ENCODE measurements at regions not wholly inside any gene's neighbourhood (a gene's known extent, or its start where the extent isn't known, plus 50 kb on each side); places are given as distances from the start of the nearest gene placed in this dataset.

- peak; percentile 60 for DNase-seq
These were observed 65.8 kb upstream of the LEKR1 start for GRCh38 chr3:156760333-156760732.

DNA sequence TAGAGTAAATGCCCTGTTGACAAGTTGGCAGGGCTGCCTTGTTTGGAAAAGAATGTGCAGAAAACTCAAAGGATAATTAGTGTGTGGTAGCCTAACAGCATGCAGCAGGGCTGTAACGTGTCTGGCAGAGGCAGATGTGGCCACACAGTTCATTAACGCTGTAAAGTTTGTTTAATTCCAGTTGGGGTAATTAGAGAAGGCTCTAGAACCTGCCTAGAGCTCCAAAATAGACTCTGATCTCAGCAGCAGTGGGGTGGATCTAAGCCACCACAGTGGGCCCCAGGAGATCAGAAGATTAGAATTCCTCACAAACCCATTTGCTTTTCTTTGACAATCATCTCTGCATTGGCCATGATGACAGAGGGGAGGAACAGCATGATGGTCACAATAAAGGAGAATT lies 65.1 kb upstream of the LEKR1 start:
- no peak for DNase-seq

DNA sequence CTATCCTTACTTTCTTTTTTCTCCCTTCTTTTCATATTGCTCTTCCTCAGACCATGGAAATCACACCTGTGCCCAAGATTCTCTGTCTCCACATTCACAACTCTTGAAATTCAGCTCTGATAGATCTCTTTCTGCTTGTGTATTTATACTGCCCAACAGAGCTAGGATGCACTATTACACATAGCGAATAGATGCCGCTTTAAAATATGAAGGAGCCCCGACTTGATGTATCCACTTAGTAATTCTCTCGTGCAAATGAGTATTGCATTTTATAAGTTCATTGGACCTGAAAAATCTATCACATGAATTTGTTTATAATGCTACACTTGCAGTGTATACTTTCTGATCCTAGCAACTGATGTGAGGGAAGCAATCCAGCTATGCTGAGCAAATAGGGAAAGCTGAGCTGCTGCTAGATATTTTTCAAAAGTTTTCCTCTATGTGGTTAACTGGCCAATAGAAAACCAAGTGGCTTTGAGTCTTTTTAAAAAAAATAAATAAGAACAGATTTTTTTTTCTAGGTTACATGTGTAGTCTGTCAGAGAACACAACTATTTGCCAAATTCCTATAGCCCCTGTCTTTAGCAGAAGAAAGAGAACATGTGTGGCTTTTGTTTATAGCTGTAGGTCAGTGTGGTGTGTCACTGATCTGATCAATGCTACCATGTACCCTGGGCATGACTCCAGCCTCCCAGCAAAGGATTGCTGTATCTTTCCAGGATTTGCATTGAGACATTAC lies 64.3 kb upstream of the LEKR1 start:
- DNase-seq: no peak

DNA sequence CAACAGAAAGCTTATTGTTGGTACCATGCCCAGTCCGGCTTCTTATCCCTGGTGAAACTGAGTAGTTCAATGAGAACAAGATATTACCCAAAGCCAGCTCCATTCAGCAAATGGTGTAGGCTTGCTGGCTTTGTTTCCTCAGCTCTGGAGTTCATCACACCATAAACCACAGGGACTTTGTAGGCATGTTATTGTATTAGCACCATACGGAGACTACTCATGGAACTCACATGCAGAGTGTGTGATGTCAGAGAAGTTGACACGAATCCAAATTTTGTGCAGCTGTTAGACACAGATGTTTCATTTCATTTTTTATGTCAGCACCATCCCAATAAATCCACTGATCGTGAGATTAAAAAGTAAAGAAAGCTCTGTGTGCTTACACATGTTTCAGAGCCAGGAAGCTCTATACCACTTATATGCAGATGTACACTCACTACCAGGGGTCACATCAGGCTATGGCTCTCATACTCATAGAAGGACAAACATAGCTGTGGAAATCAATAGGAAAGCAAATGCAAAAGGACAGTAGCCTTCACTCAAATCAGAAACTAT lies 63.4 kb upstream of the LEKR1 start:
- DNase-seq: no peak

DNA sequence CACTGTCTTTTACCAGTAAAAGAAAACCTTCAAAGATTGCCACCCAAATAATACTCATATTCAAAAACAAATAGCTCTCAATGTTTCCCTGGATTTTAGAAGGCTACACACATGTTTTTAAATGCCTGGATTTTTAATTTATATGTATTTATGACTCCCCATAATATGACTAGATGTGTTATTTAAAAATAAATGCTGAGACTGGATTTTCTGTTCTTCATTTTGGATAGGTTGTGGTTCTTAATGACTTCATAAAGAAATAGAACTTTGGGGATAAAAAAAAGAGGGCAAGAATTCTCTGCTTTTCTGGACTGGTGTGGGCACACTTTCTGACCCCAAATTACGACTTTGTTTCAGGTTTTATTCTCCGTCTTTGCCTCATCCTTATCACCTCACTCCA lies 62.8 kb upstream of the LEKR1 start:
- DNase-seq: no peak

DNA sequence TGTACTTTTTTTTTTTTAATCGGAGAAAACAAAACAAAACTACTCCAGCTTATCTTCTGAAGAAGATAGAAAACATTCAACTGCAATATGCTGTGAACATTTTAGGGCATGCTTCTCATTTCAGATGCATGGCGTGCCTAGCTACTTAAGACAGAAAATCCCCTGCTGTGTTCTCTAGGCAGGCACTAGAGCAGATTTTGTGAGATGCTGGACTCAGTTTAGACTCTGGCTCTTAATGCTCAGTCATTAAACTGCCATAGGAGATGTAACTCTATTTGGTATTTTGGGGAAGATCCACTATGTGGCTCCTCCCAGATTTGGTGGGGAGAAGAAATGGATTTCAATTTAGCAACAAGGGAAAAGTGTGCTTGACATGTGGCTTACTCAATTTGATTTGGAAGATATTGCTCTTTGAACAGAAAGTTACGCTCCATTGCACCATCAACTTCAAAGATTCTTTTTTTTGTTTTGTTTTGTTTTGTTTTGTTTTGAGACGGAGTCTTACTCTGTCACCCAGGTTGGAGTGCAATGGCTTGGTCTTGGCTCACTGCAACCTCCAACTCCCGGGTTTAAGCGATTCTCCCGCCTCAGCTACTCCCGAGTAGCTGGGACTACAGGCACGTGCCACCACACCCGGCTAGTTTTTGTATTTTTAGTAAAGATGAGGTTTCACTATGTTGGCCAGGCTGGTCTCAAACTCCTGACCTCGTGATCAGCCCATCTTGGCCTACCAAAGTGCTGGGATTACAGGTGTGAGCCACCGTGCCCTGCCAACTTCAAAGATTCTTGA lies 62.0 kb upstream of the LEKR1 start:
- no peak for DNase-seq

GRCh38 chr3:156764751-156765150 lies 61.4 kb upstream of the LEKR1 start:
- no peak for DNase-seq

GRCh38 chr3:156768390-156768789 lies 57.8 kb upstream of the LEKR1 start:
- DNase-seq: no peak

GRCh38 chr3:156769721-156770654 lies 56.2 kb upstream of the LEKR1 start:
- DNase-seq: no peak

GRCh38 chr3:156770699-156771414 lies 55.3 kb upstream of the LEKR1 start:
- DNase-seq: no peak

DNA sequence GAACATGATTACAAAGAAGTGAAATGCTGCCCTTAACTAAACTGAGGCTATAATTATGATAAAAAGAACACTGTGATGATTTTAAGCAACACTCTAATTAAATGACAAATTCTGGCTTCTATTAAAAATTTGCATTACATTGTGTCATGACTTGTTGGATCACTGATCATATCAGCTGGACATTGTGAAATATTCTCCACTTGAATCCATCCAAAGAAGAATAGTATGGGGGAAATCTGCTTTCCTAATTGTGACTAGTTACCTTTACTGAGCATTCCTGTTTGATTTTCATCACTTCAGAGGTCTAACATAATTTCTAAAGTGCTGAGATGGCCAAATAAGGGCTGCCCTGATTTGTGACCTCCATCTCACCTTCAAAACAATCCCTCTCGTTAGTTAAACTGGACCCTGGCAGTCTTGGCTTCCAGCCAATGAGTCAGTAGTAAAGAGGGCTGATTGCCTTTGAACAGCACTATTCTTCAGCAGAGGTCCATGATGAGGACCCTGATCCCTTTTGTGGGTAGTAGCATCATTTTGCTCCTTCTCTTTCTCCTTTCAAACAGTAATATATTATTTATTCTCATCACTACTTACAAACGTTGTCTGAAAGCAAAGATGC lies 53.5 kb upstream of the LEKR1 start:
- no peak for DNase-seq

DNA sequence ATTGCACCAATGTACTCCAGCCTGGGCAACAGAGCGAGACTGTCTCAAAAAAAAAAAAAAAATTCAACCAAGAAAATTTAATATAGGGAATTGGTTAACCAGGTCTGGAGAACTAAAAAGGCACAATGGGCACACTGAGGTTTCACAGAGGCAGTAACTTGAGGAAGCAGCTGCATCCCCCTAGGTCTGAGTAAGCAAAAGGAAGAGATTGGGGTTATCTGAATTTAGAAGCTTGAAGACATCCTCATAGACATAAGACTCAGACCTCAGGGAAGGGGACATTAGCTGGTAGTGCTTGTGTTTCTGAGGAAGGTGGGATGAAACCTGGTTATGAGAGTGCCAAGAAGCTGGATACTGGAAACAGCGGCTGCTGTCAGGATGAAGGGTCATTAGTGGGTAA lies 50.1 kb upstream of the LEKR1 start:
- no peak for DNase-seq
